ENCODE measurements at regions not wholly inside any gene's neighbourhood (a gene's known extent, or its start where the extent isn't known, plus 50 kb on each side); places are given as distances from the start of the nearest gene placed in this dataset.
"Not testable (repeated sequence)": the region's sequence is repeated elsewhere in the genome, so short reads cannot be mapped to it uniquely, and the experiment has no call there.

- DNase-seq (ENCODE audit: low spot score), result no peak
Observed at GRCh38 chr18:66440433-66440832, 163.5 kb downstream of the CDH19 start.

GRCh38 chr18:66439670-66440069, 164.2 kb downstream of the CDH19 start:
- DNase-seq (ENCODE audit: low spot score), result no peak

- no peak for DNase-seq (ENCODE audit: low spot score)
Observed at GRCh38 chr18:66438711-66439536, 165.0 kb downstream of the CDH19 start.

GRCh38 chr18:66432636-66433035, 171.3 kb downstream of the CDH19 start:
- DNase-seq (ENCODE audit: low spot score), result no peak

- no peak for DNase-seq (ENCODE audit: low spot score)
Observed at GRCh38 chr18:66428795-66429194, 175.1 kb downstream of the CDH19 start.

- no peak for DNase-seq (ENCODE audit: low spot score)
Observed at GRCh38 chr18:66419400-66419799, 184.5 kb downstream of the CDH19 start.

- no peak for DNase-seq (ENCODE audit: low spot score)
Observed at GRCh38 chr18:66410692-66411091, 193.2 kb downstream of the CDH19 start.

GRCh38 chr18:66395671-66396218, 208.1 kb downstream of the CDH19 start:
- no peak for DNase-seq (ENCODE audit: low spot score)

- no peak for DNase-seq (ENCODE audit: low spot score)
Observed at GRCh38 chr18:66393463-66393862, 210.4 kb downstream of the CDH19 start.

GRCh38 chr18:66377291-66377690, 226.6 kb downstream of the CDH19 start:
- DNase-seq (ENCODE audit: low spot score), result no peak

GRCh38 chr18:66375391-66375790, 228.5 kb downstream of the CDH19 start:
- not testable (repeated sequence) for DNase-seq (ENCODE audit: low spot score)

GRCh38 chr18:66346833-66347588, 256.9 kb downstream of the CDH19 start:
- DNase-seq (ENCODE audit: low spot score), result no peak

- DNase-seq (ENCODE audit: low spot score), result no peak
Observed at GRCh38 chr18:66344227-66344626, 259.7 kb downstream of the CDH19 start.

GRCh38 chr18:66342577-66342976, 261.3 kb downstream of the CDH19 start:
- DNase-seq (ENCODE audit: low spot score), result no peak

- no peak for DNase-seq (ENCODE audit: low spot score)
Observed at GRCh38 chr18:66334534-66334933, 269.4 kb downstream of the CDH19 start.

- no peak for DNase-seq (ENCODE audit: low spot score)
Observed at GRCh38 chr18:66329716-66330115, 274.2 kb downstream of the CDH19 start.

GRCh38 chr18:66328296-66328878, 275.5 kb downstream of the CDH19 start:
- DNase-seq (ENCODE audit: low spot score), result no peak

GRCh38 chr18:66325251-66325650, 278.6 kb downstream of the CDH19 start:
- no peak for DNase-seq (ENCODE audit: low spot score)

- no peak for DNase-seq (ENCODE audit: low spot score)
Observed at GRCh38 chr18:66324616-66325015, 279.3 kb downstream of the CDH19 start.

- no peak for DNase-seq (ENCODE audit: low spot score)
Observed at GRCh38 chr18:66317243-66318090, 286.4 kb downstream of the CDH19 start.

- DNase-seq (ENCODE audit: low spot score), result no peak
Observed at GRCh38 chr18:66316701-66317100, 287.2 kb downstream of the CDH19 start.

- DNase-seq (ENCODE audit: low spot score), result no peak
Observed at GRCh38 chr18:66300141-66300540, 303.7 kb downstream of the CDH19 start.
